HCT116 (cell line): ENCODE measurements at regions not wholly inside any gene's neighbourhood (a gene's known extent, or its start where the extent isn't known, plus 50 kb on each side); places are given as distances from the start of the nearest gene placed in this dataset.

Source experiments
- ATAC-seq: fragments of 200-7000 bp; cut with Tn5 transposase; 2 replicates; pipeline ENCODE4 v1.9.1; 2020; ENCODE audit warnings: mild to moderate bottlenecking, moderate library complexity
- BruUV-seq: library from RNA; stranded (reverse); fragments of 400-500 nt; replicated peaks from 2 replicates; lab custom pipeline; 2021; lab: Mats Ljungman, UMichigan
- CTCF ChIA-PET: fragments of 300-600 bp; sonication (Branson Sonifier 250); formaldehyde crosslinking; loops from one replicate; lab custom pipeline; 2021; ENCODE audit warnings: antibody characterized with exemption; lab: Charles Lee
- POLR2A ChIA-PET: fragments of 300-600, 350-600 bp; sonication (Branson Sonifier 250); formaldehyde crosslinking; loops from one replicate; lab custom pipeline; 2021; ENCODE audit warnings: antibody characterized with exemption; lab: Charles Lee
- RAD21 ChIA-PET, 2 experiments: fragments of 300-600 bp; sonication (Branson Sonifier 250); formaldehyde crosslinking; loops; one replicate each; lab custom pipeline; 2023; ENCODE audit warnings: low total read pairs in 2 of 2; ENCODE audit not compliant: uncharacterized antibody in 2 of 2, unreplicated experiment in 2 of 2, low non-redundant PET in 1 of 2; lab: Charles Lee
- DNase-seq: peaks from one replicate; pipeline ENCODE4 v3.0.0-alpha.2; 2010; ENCODE audit warnings: low read depth, low spot score
- H2AFZ ChIP-seq: fragments of 200-600 bp; shearing (Covaris generic), sonication (generic); 2 replicates; pipeline ENCODE4 v1.6.1; 2017; ENCODE audit warnings: low read depth, mixed run types, mixed read lengths, antibody characterized with exemption, low read length; ENCODE audit not compliant: poor library complexity, severe bottlenecking
- H3K27ac ChIP-seq: 2 replicates; pipeline ENCODE4 v1.5.1; 2012; ENCODE audit warnings: low read depth, low read length
- H3K27me3 ChIP-seq: fragments of 200-600 bp; sonication (generic); 2 replicates; pipeline ENCODE4 v1.6.1; 2016; ENCODE audit warnings: mixed run types, low read length, mixed read lengths; ENCODE audit not compliant: insufficient read depth
- H3K36me3 ChIP-seq, 2 experiments: fragments of 200-500 bp in 1 of 2; fragments of 200-600 bp in 1 of 2; sonication (Bioruptor generic) in 1 of 2; sonication (generic) in 1 of 2; 2 replicates each; pipeline versions ENCODE4 v1.5.1 to v1.6.1; 2014 to 2016; ENCODE audit warnings: low read length in 2 of 2, inconsistent platforms in 1 of 2, mixed read lengths in 1 of 2, mixed run types in 1 of 2; ENCODE audit not compliant: insufficient read depth in 2 of 2, control insufficient read depth in 1 of 2
- H3K4me1 ChIP-seq, 2 experiments: fragments of 200-600 bp in 1 of 2; sonication (generic) in 1 of 2; 2 replicates each; pipeline versions ENCODE4 v1.5.1 to v1.6.1; 2012 to 2017; ENCODE audit warnings: low read length in 2 of 2, inconsistent platforms in 1 of 2, mild to moderate bottlenecking in 1 of 2, mixed read lengths in 1 of 2, mixed run types in 1 of 2, moderate library complexity in 1 of 2; ENCODE audit not compliant: insufficient read depth in 2 of 2, control insufficient read depth in 1 of 2
- H3K4me2 ChIP-seq: fragments of 200-600 bp; sonication (generic); 2 replicates; pipeline ENCODE4 v1.6.1; 2017; ENCODE audit warnings: mixed run types, low read length, mixed read lengths
- H3K4me3 ChIP-seq, 2 experiments: fragments of 200-600 bp in 1 of 2; sonication (generic) in 1 of 2; replicated peaks in 1 of 2; 2 replicates each; pipeline ENCODE4 v1.5.1; 2011 to 2016; ENCODE audit warnings: low read length in 2 of 2, control low read depth in 1 of 2, low read depth in 1 of 2, mild to moderate bottlenecking in 1 of 2, mixed read lengths in 1 of 2, mixed run types in 1 of 2
- H3K79me2 ChIP-seq: fragments of 200-600 bp; sonication (generic); 2 replicates; pipeline ENCODE4 v1.6.1; 2017; ENCODE audit warnings: mild to moderate bottlenecking, mixed run types, low read length, moderate library complexity, mixed read lengths; ENCODE audit not compliant: insufficient read depth
- H3K9ac ChIP-seq: fragments of 200-600 bp; sonication (generic); 2 replicates; pipeline ENCODE4 v1.6.1; 2016; ENCODE audit warnings: low read length, mixed read lengths
- H3K9me2 ChIP-seq: fragments of 200-600 bp; sonication (generic), shearing (Covaris generic); 2 replicates; pipeline ENCODE4 v1.6.1; 2017; ENCODE audit warnings: mixed run types, mild to moderate bottlenecking, moderate library complexity; ENCODE audit not compliant: insufficient read depth
- H3K9me3 ChIP-seq, 2 experiments: fragments of 200-500 bp in 1 of 2; fragments of 200-600 bp in 1 of 2; sonication (Bioruptor generic) in 1 of 2; sonication (generic) in 1 of 2; 2 replicates each; pipeline ENCODE4 v1.6.1; 2014 to 2017; ENCODE audit warnings: low read length in 2 of 2, mixed read lengths in 2 of 2, inconsistent platforms in 1 of 2, low read depth in 1 of 2, mild to moderate bottlenecking in 1 of 2, mixed run types in 1 of 2, moderate library complexity in 1 of 2; ENCODE audit not compliant: control insufficient read depth in 1 of 2, insufficient read depth in 1 of 2
- H4K20me1 ChIP-seq: fragments of 200-600 bp; sonication (generic), shearing (Covaris generic); 2 replicates; pipeline ENCODE4 v1.6.1; 2017; ENCODE audit warnings: mixed run types, mild to moderate bottlenecking, moderate library complexity; ENCODE audit not compliant: insufficient read depth
- ATF3 ChIP-seq: IDR thresholded peaks from 2 replicates; pipeline ENCODE4 v1.6.1; 2012
- CBX3 ChIP-seq: IDR thresholded peaks from 2 replicates; pipeline ENCODE4 v1.6.1; 2012; ENCODE audit warnings: low read depth
- CEBPB ChIP-seq: IDR thresholded peaks from 2 replicates; pipeline ENCODE4 v1.6.1; 2012; ENCODE audit warnings: low read depth
- CTCF ChIP-seq, 3 experiments: fragments of 200-600 bp in 1 of 3; sonication (generic) in 1 of 3; IDR thresholded peaks in 2 of 3; conservative IDR thresholded peaks in 1 of 3; 2 replicates each; pipeline ENCODE4 v1.5.1; 2012 to 2017; ENCODE audit warnings: low read depth in 2 of 3, low read length in 2 of 3, antibody characterized with exemption in 1 of 3, borderline replicate concordance in 1 of 3, control low read depth in 1 of 3, mild to moderate bottlenecking in 1 of 3, mixed read lengths in 1 of 3, mixed run types in 1 of 3, moderate library complexity in 1 of 3; ENCODE audit not compliant: insufficient read depth in 1 of 3
- EGR1 ChIP-seq: IDR thresholded peaks from 2 replicates; pipeline ENCODE4 v1.6.1; 2012; ENCODE audit warnings: low read depth
- ELF1 ChIP-seq: IDR thresholded peaks from 2 replicates; pipeline ENCODE4 v1.6.1; 2012; ENCODE audit warnings: low read depth, borderline replicate concordance
- EZH2 ChIP-seq: fragments of 200-600 bp; sonication (generic); IDR thresholded peaks from 2 replicates; pipeline ENCODE4 v1.6.1; 2017; ENCODE audit warnings: antibody characterized with exemption, mixed run types
- EZH2phosphoT487 ChIP-seq: fragments of 200-600 bp; IDR thresholded peaks from 2 replicates; pipeline ENCODE4 v1.6.1; 2018; ENCODE audit warnings: antibody characterized with exemption, borderline replicate concordance
- FOSL1 ChIP-seq: IDR thresholded peaks from 2 replicates; pipeline ENCODE4 v1.6.1; 2012; ENCODE audit warnings: low read depth
- JUND ChIP-seq: IDR thresholded peaks from 2 replicates; pipeline ENCODE4 v1.6.1; 2012
- MAX ChIP-seq: IDR thresholded peaks from 2 replicates; pipeline ENCODE4 v1.6.1; 2012
- POLR2A ChIP-seq: IDR thresholded peaks from 2 replicates; pipeline ENCODE4 v1.7.0; 2011; ENCODE audit warnings: borderline replicate concordance; ENCODE audit not compliant: insufficient read depth, insufficient read length; ENCODE audit errors: extremely low read depth
- POLR2AphosphoS5 ChIP-seq: IDR thresholded peaks from 2 replicates; pipeline ENCODE4 v1.6.1; 2011; ENCODE audit warnings: mild to moderate bottlenecking, low read depth, low read length, moderate library complexity
- RAD21 ChIP-seq: IDR thresholded peaks from 2 replicates; pipeline ENCODE4 v1.6.1; 2012; ENCODE audit warnings: low read depth, mild to moderate bottlenecking
- SIN3A ChIP-seq: IDR thresholded peaks from 2 replicates; pipeline ENCODE4 v1.6.1; 2012; ENCODE audit warnings: low read depth
- SP1 ChIP-seq: IDR thresholded peaks from 2 replicates; pipeline ENCODE4 v1.6.1; 2012; ENCODE audit warnings: low read depth
- YY1 ChIP-seq: IDR thresholded peaks from 2 replicates; pipeline ENCODE4 v1.6.1; 2011; ENCODE audit warnings: low read length, low read depth, moderate library complexity, mild to moderate bottlenecking; ENCODE audit not compliant: insufficient replicate concordance; ENCODE audit errors: extremely low read depth
- ZBTB33 ChIP-seq: IDR thresholded peaks from 2 replicates; pipeline ENCODE4 v1.6.1; 2011; ENCODE audit warnings: mild to moderate bottlenecking, low read length, moderate library complexity; ENCODE audit not compliant: insufficient replicate concordance; ENCODE audit errors: extremely low read depth
- ZFX ChIP-seq: fragments of 450-650 bp; IDR thresholded peaks from 2 replicates; pipeline ENCODE4 v1.6.1; 2017
- ZNF274 ChIP-seq: fragments of 200-500 bp; sonication (Bioruptor generic); IDR thresholded peaks from 2 replicates; pipeline ENCODE4 v1.6.1; 2014; ENCODE audit warnings: mild to moderate bottlenecking, low read depth, low read length, inconsistent platforms
- intact Hi-C: fragments of 100-400 bp; cut with micrococcal nuclease; formaldehyde crosslinking; loops from 2 replicates; pipeline ENCODE4 v1.10.0; 2022

GRCh38 chr6:86502497-86502896 is 434.8 kb upstream of the HTR1E start:
- CTCF ChIA-PET, result no interaction called here
- intact Hi-C loops, result no loop called here
- no peak overlapping the region for H2AFZ ChIP-seq
- no peak for DNase-seq
- no peak for TF ChIP-seq YY1
- TF ChIP-seq ZFX, result no peak
- no peak for TF ChIP-seq SIN3A
- TF ChIP-seq ELF1, result no peak
- no peak for TF ChIP-seq SP1
- no peak for TF ChIP-seq CTCF (IDR thresholded peaks at IDR 0.05 in 2 of 3, conservative IDR thresholded peaks at IDR 0.05 in 1 of 3; ENCODE audit: borderline replicate concordance in 1 of 3, insufficient read depth in 1 of 3, low read depth in 2 of 3, low read length in 2 of 3)
- no peak for TF ChIP-seq CBX3
- no peak for TF ChIP-seq ZNF274
- TF ChIP-seq FOSL1, result no peak
- TF ChIP-seq EZH2, result no peak
- TF ChIP-seq POLR2AphosphoS5, result no peak
- TF ChIP-seq CEBPB, result no peak
- no peak for TF ChIP-seq POLR2A
- TF ChIP-seq RAD21, result no peak
- no peak for TF ChIP-seq EGR1
- TF ChIP-seq JUND, result no peak
- TF ChIP-seq MAX, result no peak
- no peak for TF ChIP-seq ATF3
- TF ChIP-seq ZBTB33, result no peak
- no peak for TF ChIP-seq EZH2phosphoT487
- TF ChIP-seq, all 23 proteins: peak for 0
- no TSS peak for BruUV-seq
- H3K4me1 ChIP-seq, result no peaks in the 10 kb centered on the region
- no peak overlapping the region for H3K9ac ChIP-seq
- ChIA-PET RAD21 (no interaction called here), POLR2A (no interaction called here)
- no peaks in the 10 kb centered on the region; a peak in 1 of 4 replicates for H3K9me3 ChIP-seq
- no peaks in the 10 kb centered on the region for H3K79me2 ChIP-seq
- H3K36me3 ChIP-seq, result no peaks in the 10 kb centered on the region
- no peaks in the 10 kb centered on the region for H4K20me1 ChIP-seq
- no peak for ATAC-seq
- no peaks in the 10 kb centered on the region for H3K27me3 ChIP-seq
- H3K4me3 ChIP-seq, result no peak overlapping the region
- H3K9me2 ChIP-seq, result no peaks in the 10 kb centered on the region
- H3K27ac ChIP-seq, result no peak overlapping the region
- H3K4me2 ChIP-seq, result no peak overlapping the region
